IMR-90 (cell line): ENCODE measurements at regions not wholly inside any gene's neighbourhood (a gene's known extent, or its start where the extent isn't known, plus 50 kb on each side); places are given as distances from the start of the nearest gene placed in this dataset.

Experiments
- ATAC-seq: fragments of 200-7000 bp; cut with Tn5 transposase; 2 replicates; pipeline ENCODE4 v1.9.1; 2020; ENCODE audit warnings: low read depth, mild to moderate bottlenecking, moderate library complexity
- BruUV-seq: library from RNA; stranded (reverse); fragments of 400-500 nt; replicated peaks from 2 replicates; lab custom pipeline; 2021; lab: Mats Ljungman, UMichigan
- CTCF ChIA-PET: fragments of 300-600 bp; formaldehyde crosslinking; extraction: SDS; loops from one replicate; lab custom pipeline; 2021; ENCODE audit warnings: antibody characterized with exemption; lab: Yijun Ruan, JAX
- POLR2A ChIA-PET: fragments of 300-600 bp; sonication (Branson Sonifier 250); formaldehyde crosslinking; loops from one replicate; lab custom pipeline; 2022; ENCODE audit warnings: antibody characterized with exemption; ENCODE audit not compliant: unreplicated experiment; lab: Charles Lee
- DNase-seq: peaks from one replicate; pipeline ENCODE4 v3.0.0; 2013
- H2AFZ ChIP-seq: replicated peaks from 2 replicates; pipeline ENCODE3; 2013; ENCODE audit warnings: low read length, mild to moderate bottlenecking; ENCODE audit not compliant: poor library complexity
- H2AK5ac ChIP-seq: 2 replicates; pipeline ENCODE4 v1.6.1; 2013; ENCODE audit warnings: low read depth, low read length, inconsistent platforms
- H2AK9ac ChIP-seq: replicated peaks from 2 replicates; pipeline ENCODE3; 2013; ENCODE audit warnings: mild to moderate bottlenecking, low read depth, low read length, moderate library complexity; ENCODE audit not compliant: poor library complexity
- H2BK120ac ChIP-seq: 2 replicates; pipeline ENCODE4 v1.6.1; 2013; ENCODE audit warnings: low read depth, low read length, inconsistent platforms
- H2BK15ac ChIP-seq: 3 replicates; pipeline ENCODE4 v1.6.1; 2013; ENCODE audit warnings: low read depth, low read length, inconsistent platforms
- H2BK20ac ChIP-seq: 2 replicates; pipeline ENCODE4 v1.6.1; 2013; ENCODE audit warnings: low read depth, mild to moderate bottlenecking, inconsistent platforms, low read length, moderate library complexity
- H2BK5ac ChIP-seq: 2 replicates; pipeline ENCODE4 v1.6.1; 2013; ENCODE audit warnings: mild to moderate bottlenecking, low read depth, low read length, inconsistent platforms; ENCODE audit not compliant: poor library complexity, severe bottlenecking
- H3K14ac ChIP-seq: replicated peaks from 2 replicates; pipeline ENCODE4 v1.6.1; 2013; ENCODE audit warnings: low read depth, low read length, inconsistent platforms
- H3K18ac ChIP-seq: 2 replicates; pipeline ENCODE4 v1.6.1; 2013; ENCODE audit warnings: low read depth, low read length, control low read depth
- H3K23ac ChIP-seq: 2 replicates; pipeline ENCODE4 v1.6.1; 2013; ENCODE audit warnings: low read depth, low read length, inconsistent platforms
- H3K27ac ChIP-seq: 2 replicates; pipeline ENCODE4 v1.5.1; 2013; ENCODE audit warnings: mild to moderate bottlenecking, control low read depth, low read length; ENCODE audit not compliant: insufficient read depth
- H3K27me3 ChIP-seq: 2 replicates; pipeline ENCODE4 v1.6.1; 2013; ENCODE audit warnings: low read length; ENCODE audit not compliant: control insufficient read depth, insufficient read depth
- H3K36me3 ChIP-seq: 2 replicates; pipeline ENCODE4 v1.6.1; 2013; ENCODE audit warnings: low read length, mixed read lengths; ENCODE audit not compliant: control insufficient read depth, insufficient read depth
- H3K4ac ChIP-seq: 2 replicates; pipeline ENCODE4 v1.6.1; 2013; ENCODE audit warnings: low read depth, low read length, inconsistent platforms
- H3K4me1 ChIP-seq: 2 replicates; pipeline ENCODE4 v1.6.1; 2013; ENCODE audit warnings: low read length, mixed read lengths; ENCODE audit not compliant: control insufficient read depth, insufficient read depth
- H3K4me2 ChIP-seq: 2 replicates; pipeline ENCODE4 v1.6.1; 2013; ENCODE audit warnings: low read depth, mild to moderate bottlenecking, control low read depth, low read length, moderate library complexity
- H3K4me3 ChIP-seq: 2 replicates; pipeline ENCODE4 v1.5.1; 2013; ENCODE audit warnings: low read depth, mild to moderate bottlenecking, control low read depth, low read length, moderate library complexity; ENCODE audit not compliant: insufficient read depth
- H3K56ac ChIP-seq: 2 replicates; pipeline ENCODE4 v1.6.1; 2013; ENCODE audit warnings: low read length, inconsistent platforms; ENCODE audit not compliant: insufficient read depth; ENCODE audit errors: extremely low read depth
- H3K79me1 ChIP-seq, 2 experiments: 2 replicates each; pipeline ENCODE4 v1.6.1; 2013; ENCODE audit warnings: low read length in 2 of 2, inconsistent platforms in 1 of 2, low read depth in 1 of 2
- H3K9ac ChIP-seq: 2 replicates; pipeline ENCODE4 v1.6.1; 2013; ENCODE audit warnings: low read depth, low read length, control low read depth
- H3K9me1 ChIP-seq: 2 replicates; pipeline ENCODE4 v1.6.1; 2013; ENCODE audit warnings: low read length, inconsistent platforms; ENCODE audit not compliant: insufficient read depth
- H3K9me3 ChIP-seq: 2 replicates; pipeline ENCODE4 v1.6.1; 2013; ENCODE audit warnings: low read length; ENCODE audit not compliant: control insufficient read depth, insufficient read depth
- H4K20me1 ChIP-seq: 2 replicates; pipeline ENCODE4 v1.6.1; 2013; ENCODE audit warnings: low read length, inconsistent platforms; ENCODE audit not compliant: insufficient read depth
- H4K5ac ChIP-seq: 2 replicates; pipeline ENCODE4 v1.6.1; 2013; ENCODE audit warnings: mild to moderate bottlenecking, low read depth, low read length, control low read depth
- H4K8ac ChIP-seq, 2 experiments: 2 replicates each; pipeline ENCODE4 v1.6.1; 2013; ENCODE audit warnings: low read depth in 2 of 2, low read length in 2 of 2, control low read depth in 1 of 2, inconsistent platforms in 1 of 2
- H4K91ac ChIP-seq: 2 replicates; pipeline ENCODE4 v1.6.1; 2013; ENCODE audit warnings: low read depth, low read length, inconsistent platforms; ENCODE audit not compliant: insufficient read depth
- BHLHE40 ChIP-seq: fragments of 150-350 bp; IDR thresholded peaks from 2 replicates; pipeline ENCODE4 v1.6.1; 2016; ENCODE audit warnings: mild to moderate bottlenecking, low read depth, low read length
- CEBPB ChIP-seq: IDR thresholded peaks from 2 replicates; pipeline ENCODE4 v1.6.1; 2012; ENCODE audit warnings: low read depth, low read length, improper control_type of control experiment
- CHD1 ChIP-seq: IDR thresholded peaks from 2 replicates; pipeline ENCODE4 v1.6.1; 2012; ENCODE audit warnings: low read depth, low read length, improper control_type of control experiment
- CTCF ChIP-seq: conservative IDR thresholded peaks from 2 replicates; pipeline ENCODE4 v1.5.1; 2012; ENCODE audit warnings: mild to moderate bottlenecking, low read depth, low read length, improper control_type of control experiment
- FOS ChIP-seq: fragments of 150-350 bp; IDR thresholded peaks from 2 replicates; pipeline ENCODE4 v1.6.1; 2016; ENCODE audit warnings: low read depth, low read length
- MAFK ChIP-seq: IDR thresholded peaks from 2 replicates; pipeline ENCODE4 v1.6.1; 2012; ENCODE audit warnings: low read depth, low read length, improper control_type of control experiment
- MAZ ChIP-seq: IDR thresholded peaks from 2 replicates; pipeline ENCODE4 v1.6.1; 2012; ENCODE audit warnings: low read depth, mild to moderate bottlenecking, low read length, improper control_type of control experiment, moderate library complexity, borderline replicate concordance
- MXI1 ChIP-seq: IDR thresholded peaks from 2 replicates; pipeline ENCODE4 v1.6.1; 2012; ENCODE audit warnings: low read depth, mild to moderate bottlenecking, low read length, moderate library complexity, borderline replicate concordance
- NFE2L2 ChIP-seq: fragments of 150-350 bp; IDR thresholded peaks from 2 replicates; pipeline ENCODE4 v1.6.1; 2016; ENCODE audit warnings: low read depth, mild to moderate bottlenecking, low read length
- POLR2A ChIP-seq: IDR thresholded peaks from 2 replicates; pipeline ENCODE4 v1.6.1; 2012; ENCODE audit warnings: mild to moderate bottlenecking, low read depth, low read length
- RAD21 ChIP-seq: IDR thresholded peaks from 2 replicates; pipeline ENCODE4 v1.6.1; 2012; ENCODE audit warnings: low read length, improper control_type of control experiment
- RCOR1 ChIP-seq: IDR thresholded peaks from 2 replicates; pipeline ENCODE4 v1.6.1; 2012; ENCODE audit warnings: mild to moderate bottlenecking, low read length, improper control_type of control experiment; ENCODE audit not compliant: insufficient replicate concordance
- RFX5 ChIP-seq: IDR thresholded peaks from 2 replicates; pipeline ENCODE4 v1.8.0; 2012; ENCODE audit warnings: low read depth, mild to moderate bottlenecking, low read length, moderate library complexity
- SMC3 ChIP-seq: fragments of 150-350 bp; IDR thresholded peaks from 2 replicates; pipeline ENCODE4 v1.6.1; 2016; ENCODE audit warnings: low read depth, mild to moderate bottlenecking, antibody characterized with exemption, low read length, moderate library complexity
- USF2 ChIP-seq: fragments of 150-350 bp; IDR thresholded peaks from 2 replicates; pipeline ENCODE4 v1.6.1; 2017; ENCODE audit warnings: mild to moderate bottlenecking, antibody characterized with exemption, low read length, low read depth
- WGBS, 2 experiments: methylation state at CpG; one replicate each; pipeline versions ENCODE4 v1.1.5 to v1.1.7; 2013; ENCODE audit warnings: missing lambda C conversion rate in 2 of 2; ENCODE audit not compliant: insufficient read length in 1 of 2; ENCODE audit errors: extremely low coverage in 2 of 2; 5-methylcytosine and 5-hydroxymethylcytosine counted together
- dilution Hi-C: fragments of 300-500 bp; cut with HindIII; formaldehyde crosslinking; loops from one replicate; pipeline ENCODE4 v1.14.3; 2018; ENCODE audit warnings: low sequenced_read_pairs; ENCODE audit not compliant: unreplicated experiment
- in situ Hi-C: fragments of 300-500 bp; cut with MboI; formaldehyde crosslinking; loops from 3 replicates; pipeline ENCODE4 v1.14.3; 2019; ENCODE audit warnings: low sequenced_read_pairs, inconsistent platforms, mixed read lengths
- intact Hi-C: fragments of 100-400 bp; cut with micrococcal nuclease; formaldehyde crosslinking; loops from 2 replicates; pipeline ENCODE4 v1.10.0; 2022
- TF ChIP-seq, protein P1 (sequence below): fragments of 150-350 bp; IDR thresholded peaks from 2 replicates; pipeline ENCODE4 v1.6.1; 2016; ENCODE audit warnings: low read depth, mild to moderate bottlenecking, low read length, moderate library complexity, borderline replicate concordance

- CTCF ChIA-PET = no interaction called here
- Histone ChIP-seq H2BK20ac (no peak overlapping the region), H2BK15ac (no peak overlapping the region), H3K9me3 (no peaks in the 10 kb centered on the region), H3K9ac (no peak overlapping the region), H2AFZ (no peak overlapping the region), H3K14ac (no peak overlapping the region), H3K56ac (no peak overlapping the region), H4K91ac (no peak overlapping the region), H3K27me3 (no peaks in the 10 kb centered on the region), H4K20me1 (no peaks in the 10 kb centered on the region), H3K4me2 (no peak overlapping the region), H3K36me3 (no peaks in the 10 kb centered on the region), H2BK5ac (no peak overlapping the region), H2AK5ac (no peak overlapping the region), H4K5ac (no peak overlapping the region), H3K4me3 (no peak overlapping the region), H4K8ac (no peak overlapping the region), H3K79me1 (no peaks in the 10 kb centered on the region), H3K23ac (no peak overlapping the region), H3K18ac (no peak overlapping the region), H3K9me1 (no peaks in the 10 kb centered on the region), H2BK120ac (no peak overlapping the region), H3K4me1 (no peaks in the 10 kb centered on the region), H3K27ac (no peak overlapping the region), H2AK9ac (no peak overlapping the region), H3K4ac (no peak overlapping the region)
- no CpG with 5 or more reads among the region's 7 CpGs for WGBS, 2 experiments
- no TSS peak for BruUV-seq
- POLR2A ChIA-PET = no interaction called here
- ATAC-seq (no peak), DNase-seq (no peak)
- intact Hi-C loops = no loop called here
- dilution Hi-C loops = no loop called here
- TF ChIP-seq SMC3 = no peak
- TF ChIP-seq RCOR1 = no peak
- TF ChIP-seq MAFK = no peak
- TF ChIP-seq, protein P1, sequence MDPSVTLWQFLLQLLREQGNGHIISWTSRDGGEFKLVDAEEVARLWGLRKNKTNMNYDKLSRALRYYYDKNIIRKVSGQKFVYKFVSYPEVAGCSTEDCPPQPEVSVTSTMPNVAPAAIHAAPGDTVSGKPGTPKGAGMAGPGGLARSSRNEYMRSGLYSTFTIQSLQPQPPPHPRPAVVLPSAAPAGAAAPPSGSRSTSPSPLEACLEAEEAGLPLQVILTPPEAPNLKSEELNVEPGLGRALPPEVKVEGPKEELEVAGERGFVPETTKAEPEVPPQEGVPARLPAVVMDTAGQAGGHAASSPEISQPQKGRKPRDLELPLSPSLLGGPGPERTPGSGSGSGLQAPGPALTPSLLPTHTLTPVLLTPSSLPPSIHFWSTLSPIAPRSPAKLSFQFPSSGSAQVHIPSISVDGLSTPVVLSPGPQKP = no peak
- TF ChIP-seq RFX5 = no peak
- TF ChIP-seq CTCF = no peak
- no peak for TF ChIP-seq BHLHE40
- no peak for TF ChIP-seq FOS
- TF ChIP-seq CHD1 = no peak
- TF ChIP-seq POLR2A = no peak
- TF ChIP-seq MAZ = no peak
- no peak for TF ChIP-seq RAD21
- TF ChIP-seq MXI1 = no peak
- no peak for TF ChIP-seq CEBPB
- TF ChIP-seq NFE2L2 = no peak
- no peak for TF ChIP-seq USF2
- in situ Hi-C loops = no loop called here
These were observed 141.5 kb upstream of the SMAD1 start for GRCh38 chr4:145340071-145340675.
